ENCODE measurements at regions not wholly inside any gene's neighbourhood (a gene's known extent, or its start where the extent isn't known, plus 50 kb on each side); places are given as distances from the start of the nearest gene placed in this dataset.
A peak's percentile ranks its signal among the peaks of the same experiment; 100 is the strongest.

DNA sequence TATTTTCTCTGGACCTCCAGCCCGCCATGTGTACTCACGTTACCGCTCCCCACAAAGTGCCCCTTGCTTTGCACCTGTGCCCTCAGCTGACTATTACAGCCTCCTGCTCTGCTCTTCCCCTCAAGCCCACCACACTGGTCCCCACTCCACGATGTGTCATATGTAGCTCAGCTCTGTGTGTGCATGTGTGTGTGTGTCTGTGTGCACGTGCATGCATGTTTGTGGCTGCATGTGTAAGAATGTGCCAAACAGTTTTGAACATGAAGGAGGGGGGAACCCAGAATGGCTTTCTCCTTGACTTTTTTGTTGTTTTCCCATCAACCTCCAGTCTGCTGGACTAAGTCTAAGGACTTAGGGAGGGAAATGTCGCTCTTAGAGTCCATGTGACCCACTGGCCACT lies 54.8 kb upstream of the BTRC start:
- DNase-seq (ENCODE audit: low spot score): no peak

DNA sequence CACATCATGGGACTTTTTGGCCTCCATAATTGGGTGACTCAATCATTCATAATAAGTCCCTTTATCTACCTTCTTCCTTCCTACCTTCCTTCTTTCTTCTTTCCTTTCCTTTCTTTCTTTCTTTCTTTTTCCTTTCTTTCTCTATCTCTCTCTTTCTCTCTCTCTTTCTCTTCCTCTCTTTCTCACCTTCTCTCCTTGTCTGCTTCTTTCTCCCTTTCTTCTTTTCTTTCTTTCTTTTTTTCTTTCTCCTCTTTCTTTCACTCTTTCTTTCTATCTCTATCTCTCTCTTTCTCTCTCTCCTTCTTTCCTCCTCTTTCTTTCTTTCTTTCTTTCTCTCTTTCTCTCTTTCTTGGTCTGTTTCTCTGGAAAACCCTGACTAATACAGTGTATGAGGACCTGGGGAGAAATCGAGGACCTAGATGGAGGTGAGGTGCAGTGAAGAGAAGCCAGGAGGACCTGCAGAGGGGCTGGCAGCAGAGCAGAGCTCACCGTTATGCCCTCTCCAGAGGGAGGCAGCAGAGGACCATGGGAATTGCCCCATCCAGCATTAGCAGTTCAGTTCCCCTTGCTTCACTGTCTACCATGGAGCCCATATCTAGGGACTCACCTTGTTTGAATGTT lies 52.7 kb upstream of the BTRC start:
- DNase-seq (ENCODE audit: low spot score): peak; percentile 61

DNA sequence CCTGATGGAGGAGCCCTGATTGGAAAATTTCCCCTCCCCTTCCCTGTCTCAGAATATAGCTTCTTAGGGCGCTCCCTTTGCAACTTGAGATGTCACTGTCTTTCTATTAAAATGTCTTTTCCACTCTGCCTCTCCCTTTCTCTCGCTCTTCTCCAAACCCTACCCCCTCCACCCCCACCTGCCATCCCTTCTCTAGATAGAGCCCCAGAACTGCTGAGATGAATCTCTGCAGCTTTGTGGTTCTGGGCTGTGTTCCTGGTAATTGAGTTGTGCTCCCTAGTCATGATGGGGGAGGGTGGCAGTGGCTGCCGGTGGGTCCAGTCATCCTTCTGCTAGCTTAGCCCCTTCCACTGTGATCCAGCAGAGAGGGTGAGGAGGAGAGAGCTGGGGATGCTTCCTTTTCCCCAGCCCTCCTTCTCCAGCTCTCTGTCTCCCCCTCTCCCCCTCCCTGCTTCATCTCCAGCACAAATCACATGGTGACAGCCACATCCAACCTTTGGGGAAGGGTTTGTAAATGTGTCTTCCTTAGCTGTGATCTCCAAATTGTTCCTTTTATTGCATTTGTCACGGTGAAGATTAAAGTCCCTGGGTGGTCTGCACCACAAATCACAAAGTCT lies 50.8 kb upstream of the BTRC start:
- DNase-seq (ENCODE audit: low spot score): no peak

Measured in iPS-NIHi11 (cell line).